Ovary (tissue), 7 donors: ENCODE measurements at regions not wholly inside any gene's neighbourhood (a gene's known extent, or its start where the extent isn't known, plus 50 kb on each side); places are given as distances from the start of the nearest gene placed in this dataset.

Source experiments
- DNase-seq, 5 donors: peaks; one replicate each; pipeline ENCODE4 v3.0.0-alpha.2; 2019 to 2020
- H3K27ac ChIP-seq, 2 donors: fragments of 200-600 bp; one replicate each; pipeline versions ENCODE4 v1.5.1 to v1.8.0; 2019 to 2022
- H3K27me3 ChIP-seq: fragments of 200-600 bp; one replicate; pipeline ENCODE4 v1.8.0; 2022
- H3K36me3 ChIP-seq: fragments of 200-600 bp; sonication (generic); one replicate; pipeline ENCODE4 v1.5.1; 2019
- H3K4me1 ChIP-seq: one replicate; pipeline ENCODE4 v1.8.1; 2013; ENCODE audit warnings: mild to moderate bottlenecking, moderate library complexity; ENCODE audit not compliant: insufficient read depth
- H3K4me3 ChIP-seq: fragments of 200-600 bp; sonication (generic); one replicate; pipeline ENCODE4 v1.5.1; 2017
- H3K9me3 ChIP-seq, 2 donors: fragments of 200-600 bp in 1 of 2; sonication (generic) in 1 of 2; one replicate each; pipeline versions ENCODE4 v1.5.1 to v1.8.1; 2013 to 2019; ENCODE audit warnings: mild to moderate bottlenecking in 1 of 2, moderate library complexity in 1 of 2
- EP300 ChIP-seq: sonication (generic); formaldehyde crosslinking; IDR thresholded peaks from one replicate; pipeline ENCODE4 v1.6.1; 2017; ENCODE audit warnings: antibody characterized with exemption
- POLR2A ChIP-seq: fragments of 450-650 bp; IDR thresholded peaks from one replicate; pipeline ENCODE4 v1.6.1; 2017; ENCODE audit warnings: antibody characterized with exemption, mild to moderate bottlenecking, moderate library complexity
- WGBS, 3 donors: extraction: QIAGEN DNeasy Blood & Tissue Kit in 1 of 3; methylation state at CpG; one replicate each; pipeline versions ENCODE4 v1.1.5 to v1.1.7; 2013 to 2017; 5-methylcytosine and 5-hydroxymethylcytosine counted together
- intact Hi-C, 4 donors: fragments of 100-400 bp; cut with DNase I; formaldehyde crosslinking; loops; one replicate each; pipeline versions ENCODE4 v1.11.0 to v1.15.1; 2022 to 2023
- TF ChIP-seq, protein P1 (sequence below), 3 donors: fragments of 450-650 bp in 2 of 3; fragments of 200-600 bp in 1 of 3; IDR thresholded peaks; one replicate each; pipeline versions ENCODE4 v1.5.1 to v1.8.0; 2016 to 2022; ENCODE audit warnings: antibody characterized with exemption in 3 of 3, mild to moderate bottlenecking in 1 of 3
- donor health status: DM: no; HTN: no; CAD: no; lungs with moderate emphysema.
- donor health status: DM: no; HTN: no; CAD: no.
- donor health status: Bipolar disorder and iron deficiency.
- donor health status: DM: no; HTN: no; CAD: no.
- donor health status: DM: yes; HTN: yes; CAD: no.

DNA sequence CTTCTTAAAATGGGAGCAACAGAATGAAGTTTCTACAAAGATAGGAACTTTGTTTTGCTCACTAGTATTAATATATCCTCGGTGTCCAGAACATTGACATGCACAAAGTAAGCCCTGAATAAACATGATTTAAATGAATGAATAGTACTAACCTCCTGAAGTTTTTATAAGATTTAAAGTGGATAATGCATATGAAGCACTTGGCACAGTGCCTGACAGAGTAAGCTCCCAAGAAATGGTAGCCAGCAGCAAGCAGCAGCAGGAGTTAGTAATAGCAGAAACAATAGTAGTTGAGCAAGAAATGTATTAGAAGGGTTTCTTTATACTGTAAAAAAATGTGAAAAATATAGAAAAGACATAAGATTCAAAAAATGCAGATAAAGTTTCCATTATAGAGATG lies 258.1 kb upstream of the C1orf87 start:
- H3K9me3 ChIP-seq = no peaks in the 10 kb centered on the region
- WGBS, 3 donors = 77 to 84% (median 79%) methylated on average over 1 of the region's 1 CpG
- no peaks in the 10 kb centered on the region for H3K36me3 ChIP-seq
- H3K4me3 ChIP-seq = no peak overlapping the region
- TF ChIP-seq, protein P1, sequence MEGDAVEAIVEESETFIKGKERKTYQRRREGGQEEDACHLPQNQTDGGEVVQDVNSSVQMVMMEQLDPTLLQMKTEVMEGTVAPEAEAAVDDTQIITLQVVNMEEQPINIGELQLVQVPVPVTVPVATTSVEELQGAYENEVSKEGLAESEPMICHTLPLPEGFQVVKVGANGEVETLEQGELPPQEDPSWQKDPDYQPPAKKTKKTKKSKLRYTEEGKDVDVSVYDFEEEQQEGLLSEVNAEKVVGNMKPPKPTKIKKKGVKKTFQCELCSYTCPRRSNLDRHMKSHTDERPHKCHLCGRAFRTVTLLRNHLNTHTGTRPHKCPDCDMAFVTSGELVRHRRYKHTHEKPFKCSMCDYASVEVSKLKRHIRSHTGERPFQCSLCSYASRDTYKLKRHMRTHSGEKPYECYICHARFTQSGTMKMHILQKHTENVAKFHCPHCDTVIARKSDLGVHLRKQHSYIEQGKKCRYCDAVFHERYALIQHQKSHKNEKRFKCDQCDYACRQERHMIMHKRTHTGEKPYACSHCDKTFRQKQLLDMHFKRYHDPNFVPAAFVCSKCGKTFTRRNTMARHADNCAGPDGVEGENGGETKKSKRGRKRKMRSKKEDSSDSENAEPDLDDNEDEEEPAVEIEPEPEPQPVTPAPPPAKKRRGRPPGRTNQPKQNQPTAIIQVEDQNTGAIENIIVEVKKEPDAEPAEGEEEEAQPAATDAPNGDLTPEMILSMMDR (IDR thresholded peaks at IDR 0.05) = no peak
- TF ChIP-seq EP300 (no peak), POLR2A (no peak)
- H3K4me1 ChIP-seq = no peaks in the 10 kb centered on the region
- H3K27ac ChIP-seq = no peak overlapping the region
- no peak for DNase-seq
- intact Hi-C loops = no loop called here
- H3K27me3 ChIP-seq = no peaks in the 10 kb centered on the region

DNA sequence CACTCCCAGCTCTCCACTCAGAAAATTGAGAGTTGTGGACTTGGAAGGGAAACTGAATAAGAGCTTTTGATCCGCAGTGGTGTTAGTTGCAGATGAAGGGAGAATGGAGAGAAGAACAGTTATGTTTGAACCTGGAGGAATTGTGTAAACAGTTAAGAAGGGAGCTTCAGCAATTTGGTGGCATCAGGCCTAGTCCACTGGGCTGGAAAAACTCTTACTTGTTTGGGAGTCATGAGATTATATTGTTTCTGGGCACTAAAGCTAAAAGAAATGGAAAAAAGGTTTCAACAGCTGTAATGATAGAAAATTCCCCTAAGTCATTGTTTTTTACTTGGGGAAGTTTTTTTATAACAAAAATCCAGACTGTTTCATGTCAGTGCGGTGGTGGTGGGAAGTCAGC lies 256.1 kb upstream of the C1orf87 start:
- H3K4me3 ChIP-seq = no peak overlapping the region
- 26 to 42% (median 30%) methylated on average over 2 of the region's 2 CpGs for WGBS, 3 donors
- H3K27me3 ChIP-seq = no peaks in the 10 kb centered on the region
- intact Hi-C loops = no loop called here
- H3K36me3 ChIP-seq = no peaks in the 10 kb centered on the region
- TF ChIP-seq, protein P1 (IDR thresholded peaks at IDR 0.05) = no peak
- TF ChIP-seq POLR2A (no peak), EP300 (no peak)
- H3K27ac ChIP-seq = no peak overlapping the region
- H3K9me3 ChIP-seq = no peaks in the 10 kb centered on the region
- no peaks in the 10 kb centered on the region for H3K4me1 ChIP-seq
- DNase-seq = no peak

DNA sequence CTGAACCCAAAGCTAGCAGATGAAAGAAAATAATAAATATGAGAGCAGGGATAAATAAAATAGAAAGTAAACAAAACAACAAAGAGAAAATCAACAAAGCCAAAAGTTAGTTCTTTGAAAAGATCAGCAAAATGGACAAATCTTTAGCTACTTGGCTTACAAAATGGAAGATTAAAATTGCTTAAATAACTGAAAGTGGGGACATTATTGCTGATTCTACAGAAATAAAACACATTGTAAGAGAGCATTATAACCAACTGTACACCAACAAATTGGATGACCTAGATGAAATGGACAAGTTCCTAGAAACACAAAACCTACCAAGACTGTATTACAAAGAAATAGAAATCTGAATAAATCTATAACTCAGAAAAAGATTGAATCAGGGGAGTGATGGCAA lies 238.3 kb upstream of the C1orf87 start:
- TF ChIP-seq, protein P1 (IDR thresholded peaks at IDR 0.05) = no peak
- TF ChIP-seq EP300 = no peak
- TF ChIP-seq POLR2A = no peak
- no peak for DNase-seq
- no peaks in the 10 kb centered on the region for H3K27me3 ChIP-seq
- intact Hi-C loops = no loop called here
- no peaks in the 10 kb centered on the region for H3K4me1 ChIP-seq
- H3K36me3 ChIP-seq = no peaks in the 10 kb centered on the region
- H3K4me3 ChIP-seq = no peak overlapping the region
- H3K27ac ChIP-seq = no peak overlapping the region
- H3K9me3 ChIP-seq = no peaks in the 10 kb centered on the region

DNA sequence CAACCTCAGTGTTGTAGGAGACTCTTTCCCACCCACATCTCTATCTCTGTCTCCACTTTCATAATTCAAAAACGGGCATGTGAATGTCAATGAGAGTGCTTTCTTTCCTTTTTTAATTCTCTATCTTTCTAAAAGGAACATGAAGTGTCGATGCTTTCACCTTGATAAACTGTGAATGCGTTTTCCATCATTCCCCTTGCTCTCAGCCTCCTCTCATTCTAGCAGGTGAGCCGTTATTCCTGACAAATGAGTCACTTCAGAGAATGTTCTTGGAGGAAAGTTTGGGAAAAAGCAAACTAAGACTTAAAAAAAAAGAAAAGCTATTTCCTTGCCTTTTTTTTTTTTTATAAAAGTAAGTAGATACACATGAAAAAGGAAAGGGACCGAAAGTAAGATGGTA lies 226.0 kb upstream of the C1orf87 start:
- Histone ChIP-seq H3K9me3 (no peaks in the 10 kb centered on the region), H3K27me3 (no peaks in the 10 kb centered on the region), H3K4me1 (no peaks in the 10 kb centered on the region), H3K27ac (no peak overlapping the region), H3K4me3 (no peak overlapping the region), H3K36me3 (no peaks in the 10 kb centered on the region)
- intact Hi-C loops = no loop called here
- WGBS, 3 donors = 77 to 83% (median 82%) methylated on average over 5 of the region's 5 CpGs
- no peak for DNase-seq
- TF ChIP-seq, protein P1 (IDR thresholded peaks at IDR 0.05) = no peak

DNA sequence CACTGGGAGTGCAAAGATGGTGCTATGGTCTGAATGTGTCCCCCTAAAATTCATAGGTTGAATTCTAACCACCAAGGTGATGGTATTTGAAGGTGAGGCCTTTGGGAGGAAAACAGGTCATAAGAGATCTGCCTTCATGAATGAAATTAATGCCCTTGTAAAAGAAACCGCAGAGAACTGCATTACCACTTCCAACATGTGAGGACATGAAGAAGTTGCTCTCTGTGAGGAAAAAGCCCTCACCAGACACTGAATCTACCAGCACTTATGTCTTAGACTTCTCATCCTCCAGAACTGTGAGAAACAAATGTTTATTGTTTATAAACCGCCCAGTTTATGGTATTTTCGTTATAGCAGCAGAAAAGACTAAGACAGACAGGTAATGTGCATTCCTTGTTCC lies 224.7 kb upstream of the C1orf87 start:
- Histone ChIP-seq H3K27ac (no peak overlapping the region), H3K36me3 (no peaks in the 10 kb centered on the region), H3K4me3 (no peak overlapping the region), H3K4me1 (no peaks in the 10 kb centered on the region), H3K9me3 (no peaks in the 10 kb centered on the region), H3K27me3 (no peaks in the 10 kb centered on the region)
- DNase-seq = no peak
- TF ChIP-seq EP300 = no peak
- TF ChIP-seq, protein P1 (IDR thresholded peaks at IDR 0.05) = no peak
- TF ChIP-seq POLR2A = no peak
- 85 to 91% (median 85%) methylated on average over 3 of the region's 3 CpGs for WGBS, 3 donors
- intact Hi-C loops = no loop called here
